Smooth muscle cell of the brain vasculature (primary cell): ENCODE measurements at regions not wholly inside any gene's neighbourhood (a gene's known extent, or its start where the extent isn't known, plus 50 kb on each side); places are given as distances from the start of the nearest gene placed in this dataset.
"Not testable (repeated sequence)": the region's sequence is repeated elsewhere in the genome, so short reads cannot be mapped to it uniquely, and the experiment has no call there.

Experiments
- DNase-seq: peaks from one replicate; pipeline ENCODE4 v3.0.0-alpha.2; 2012; ENCODE audit warnings: low read depth, low spot score

GRCh38 chr10:113463777-113464176 lies 89.1 kb upstream of the HABP2 start:
- peak; percentile 10 for DNase-seq

- no peak for DNase-seq
Measured at GRCh38 chr10:113469796-113470195, 83.1 kb upstream of the HABP2 start.

GRCh38 chr10:113470372-113471240 lies 82.2 kb upstream of the HABP2 start:
- no peak for DNase-seq

GRCh38 chr10:113471241-113471996 lies 81.4 kb upstream of the HABP2 start:
- DNase-seq, result no peak

- no peak for DNase-seq
Measured at GRCh38 chr10:113473011-113473410, 79.8 kb upstream of the HABP2 start.

GRCh38 chr10:113473851-113474250 lies 79.0 kb upstream of the HABP2 start:
- DNase-seq, result no peak

- DNase-seq, result no peak
Measured at GRCh38 chr10:113474752-113475151, 78.1 kb upstream of the HABP2 start.

GRCh38 chr10:113475381-113475807 lies 77.5 kb upstream of the HABP2 start:
- DNase-seq, result no peak

GRCh38 chr10:113476191-113476590 lies 76.7 kb upstream of the HABP2 start:
- no peak for DNase-seq

- no peak for DNase-seq
Measured at GRCh38 chr10:113476673-113477072, 76.2 kb upstream of the HABP2 start.

GRCh38 chr10:113477451-113477850 lies 75.4 kb upstream of the HABP2 start:
- no peak for DNase-seq

GRCh38 chr10:113479346-113480080 lies 73.3 kb upstream of the HABP2 start:
- DNase-seq, result no peak

- no peak for DNase-seq
Measured at GRCh38 chr10:113480081-113480360, 72.8 kb upstream of the HABP2 start.

GRCh38 chr10:113480851-113481502 lies 71.9 kb upstream of the HABP2 start:
- no peak for DNase-seq

GRCh38 chr10:113484487-113484886 lies 68.4 kb upstream of the HABP2 start:
- no peak for DNase-seq

- no peak for DNase-seq
Measured at GRCh38 chr10:113485736-113486135, 67.1 kb upstream of the HABP2 start.

GRCh38 chr10:113486531-113486930 lies 66.3 kb upstream of the HABP2 start:
- no peak for DNase-seq

GRCh38 chr10:113487154-113487553 lies 65.7 kb upstream of the HABP2 start:
- DNase-seq, result no peak

- no peak for DNase-seq
Measured at GRCh38 chr10:113488186-113488585, 64.7 kb upstream of the HABP2 start.

- DNase-seq, result not testable (repeated sequence)
Measured at GRCh38 chr10:113489522-113489921, 63.3 kb upstream of the HABP2 start.

GRCh38 chr10:113491967-113492565 lies 60.8 kb upstream of the HABP2 start:
- no peak for DNase-seq
